GM13977 (cell line): ENCODE measurements at regions not wholly inside any gene's neighbourhood (a gene's known extent, or its start where the extent isn't known, plus 50 kb on each side); places are given as distances from the start of the nearest gene placed in this dataset.

ENCODE experiments used
- DNase-seq: peaks from one replicate; pipeline ENCODE4 v3.0.0; 2012; ENCODE audit warnings: low spot score
- in situ Hi-C: fragments of 300-500 bp; cut with MboI; formaldehyde crosslinking; loops from one replicate; pipeline ENCODE4 v1.12.0; 2022; ENCODE audit warnings: low sequenced_read_pairs, low pct_unique_long_range_greater_than_20kb, mixed read lengths, inconsistent platforms; ENCODE audit not compliant: unreplicated experiment
- TF ChIP-seq, protein P1 (sequence below): IDR thresholded peaks from 2 replicates; pipeline ENCODE4 v1.5.1; 2012; ENCODE audit warnings: mild to moderate bottlenecking, control low read depth; ENCODE audit not compliant: insufficient read depth; ENCODE audit errors: extremely low read depth, missing control alignments

DNA sequence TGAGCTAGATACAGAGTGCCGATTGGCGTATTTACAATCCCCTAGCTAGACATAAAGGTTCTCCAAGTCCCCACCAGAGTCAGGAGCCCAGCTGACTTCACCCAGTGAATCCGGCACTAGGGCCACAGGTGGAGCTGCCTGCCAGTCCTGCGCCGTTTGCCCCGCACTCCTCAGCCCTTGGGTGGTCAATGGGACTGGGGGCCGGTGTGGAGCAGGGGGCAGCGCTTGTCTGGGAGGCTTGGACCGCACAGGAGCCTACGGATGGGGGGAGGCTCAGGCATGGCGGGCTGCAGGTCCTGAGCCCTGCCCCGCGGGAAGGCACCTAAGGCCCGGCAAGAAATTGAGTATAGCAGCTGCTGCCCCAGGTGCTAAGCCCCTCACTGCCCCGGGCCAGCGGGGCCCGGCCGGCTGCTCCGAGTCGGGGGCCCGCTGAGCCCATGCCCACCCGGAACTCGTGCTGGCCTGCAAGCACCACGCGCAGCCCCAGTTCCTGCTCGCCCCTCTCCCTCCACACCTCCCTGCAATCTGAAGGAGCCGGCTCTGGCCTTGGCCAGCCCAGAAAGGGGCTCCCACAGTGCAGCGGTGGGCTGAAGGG is 1113.8 kb upstream of the LRRTM3 start:
- in situ Hi-C loops, result no loop called here
- TF ChIP-seq, protein P1, sequence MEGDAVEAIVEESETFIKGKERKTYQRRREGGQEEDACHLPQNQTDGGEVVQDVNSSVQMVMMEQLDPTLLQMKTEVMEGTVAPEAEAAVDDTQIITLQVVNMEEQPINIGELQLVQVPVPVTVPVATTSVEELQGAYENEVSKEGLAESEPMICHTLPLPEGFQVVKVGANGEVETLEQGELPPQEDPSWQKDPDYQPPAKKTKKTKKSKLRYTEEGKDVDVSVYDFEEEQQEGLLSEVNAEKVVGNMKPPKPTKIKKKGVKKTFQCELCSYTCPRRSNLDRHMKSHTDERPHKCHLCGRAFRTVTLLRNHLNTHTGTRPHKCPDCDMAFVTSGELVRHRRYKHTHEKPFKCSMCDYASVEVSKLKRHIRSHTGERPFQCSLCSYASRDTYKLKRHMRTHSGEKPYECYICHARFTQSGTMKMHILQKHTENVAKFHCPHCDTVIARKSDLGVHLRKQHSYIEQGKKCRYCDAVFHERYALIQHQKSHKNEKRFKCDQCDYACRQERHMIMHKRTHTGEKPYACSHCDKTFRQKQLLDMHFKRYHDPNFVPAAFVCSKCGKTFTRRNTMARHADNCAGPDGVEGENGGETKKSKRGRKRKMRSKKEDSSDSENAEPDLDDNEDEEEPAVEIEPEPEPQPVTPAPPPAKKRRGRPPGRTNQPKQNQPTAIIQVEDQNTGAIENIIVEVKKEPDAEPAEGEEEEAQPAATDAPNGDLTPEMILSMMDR, result no peak
- DNase-seq, result no peak

DNA sequence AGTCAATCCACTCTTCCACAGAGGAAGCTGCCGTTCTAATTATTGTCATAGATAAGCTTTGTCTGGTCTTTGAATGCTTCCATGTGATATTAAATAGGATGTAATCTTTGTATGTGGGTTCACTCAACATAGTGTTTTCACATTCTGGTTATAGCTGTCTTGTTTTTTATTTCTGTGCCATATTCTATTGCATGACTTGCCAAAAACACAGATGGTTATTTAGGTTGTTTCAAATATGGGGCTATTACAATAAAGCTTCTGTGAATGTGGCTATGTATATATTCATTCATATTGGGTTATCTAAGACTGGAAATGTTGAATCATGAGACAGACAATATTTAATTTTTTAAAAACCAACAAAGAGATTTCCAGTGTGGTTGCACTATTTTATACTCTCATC is 1109.3 kb upstream of the LRRTM3 start:
- TF ChIP-seq, protein P1, result no peak
- in situ Hi-C loops, result no loop called here
- no peak for DNase-seq

DNA sequence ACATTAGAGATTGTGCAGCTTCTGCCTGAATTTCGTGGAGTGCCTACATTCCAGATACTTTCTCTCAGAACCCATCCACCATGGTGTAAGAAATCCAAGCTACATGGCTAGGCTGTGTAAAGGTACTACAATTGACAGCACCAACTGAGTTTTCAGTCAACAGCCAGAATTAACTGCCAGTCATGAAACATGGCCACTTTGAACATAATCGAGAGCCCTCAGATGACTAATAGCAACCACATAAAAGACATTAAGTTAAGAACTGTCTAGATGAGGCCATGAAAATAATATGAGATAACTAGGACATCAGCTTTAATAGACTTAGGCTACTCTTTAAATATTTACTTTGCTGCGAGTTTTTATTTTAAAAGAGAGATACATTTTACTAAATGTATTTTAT is 1106.8 kb upstream of the LRRTM3 start:
- no peak for DNase-seq
- in situ Hi-C loops, result no loop called here
- TF ChIP-seq, protein P1, result no peak

DNA sequence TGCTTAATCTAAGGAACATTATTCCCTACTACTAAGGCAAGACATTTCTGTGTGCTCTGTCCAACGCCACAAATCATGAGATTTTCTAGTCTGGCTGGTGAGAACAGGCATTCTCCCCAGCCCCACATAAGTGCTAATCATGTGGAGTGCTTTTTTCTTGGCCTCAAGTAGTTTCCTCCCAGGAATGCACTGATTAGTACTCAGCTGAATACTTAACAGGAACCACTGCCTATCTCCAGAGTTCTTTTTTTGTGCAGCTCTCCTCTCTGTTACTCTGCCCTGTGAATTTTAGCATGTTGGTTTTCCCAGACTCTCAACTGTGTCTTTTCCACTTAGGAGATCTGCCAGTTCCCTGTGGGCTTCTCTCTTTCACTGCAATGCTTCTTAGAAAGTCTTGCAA is 1098.5 kb upstream of the LRRTM3 start:
- TF ChIP-seq, protein P1, result no peak
- in situ Hi-C loops, result no loop called here
- DNase-seq, result no peak

DNA sequence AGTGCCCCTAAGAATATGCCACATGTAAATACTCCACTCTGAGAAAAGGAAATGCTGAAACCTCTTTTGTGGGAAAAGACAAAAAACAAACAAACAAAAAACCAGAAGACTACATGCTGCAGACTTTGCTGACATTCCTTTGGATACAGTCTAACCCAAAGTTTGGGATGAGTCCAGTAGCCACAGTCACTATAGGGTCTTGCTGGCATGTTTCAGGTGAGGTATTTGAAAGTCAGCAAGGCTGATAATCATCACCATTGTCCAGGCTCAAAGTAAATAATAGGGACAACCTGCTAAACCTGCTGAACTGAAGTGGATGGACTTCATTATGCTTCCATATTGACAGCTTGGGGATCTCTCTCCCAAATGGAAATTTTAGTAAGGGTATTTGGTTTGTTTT is 1087.0 kb upstream of the LRRTM3 start:
- DNase-seq, result no peak
- in situ Hi-C loops, result no loop called here
- TF ChIP-seq, protein P1, result no peak

DNA sequence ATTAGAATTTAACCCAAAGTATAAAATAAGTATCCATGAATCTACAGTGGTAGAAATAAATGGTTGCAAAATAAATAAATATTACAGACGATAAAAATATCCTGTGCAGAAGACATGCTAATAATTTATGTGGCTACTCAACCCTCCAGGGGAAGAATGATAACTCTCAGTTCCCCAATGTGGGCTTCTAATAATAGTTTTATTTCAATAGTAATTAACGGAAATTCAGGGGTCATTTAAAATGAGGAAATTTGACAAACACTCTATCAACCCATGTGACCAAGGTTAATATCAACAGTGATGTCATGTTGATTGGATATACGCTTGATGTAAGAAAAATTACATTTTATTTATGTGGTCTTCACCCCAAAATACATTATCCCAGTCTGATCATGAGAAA is 1082.6 kb upstream of the LRRTM3 start:
- TF ChIP-seq, protein P1, result no peak
- DNase-seq, result no peak
- in situ Hi-C loops, result no loop called here

DNA sequence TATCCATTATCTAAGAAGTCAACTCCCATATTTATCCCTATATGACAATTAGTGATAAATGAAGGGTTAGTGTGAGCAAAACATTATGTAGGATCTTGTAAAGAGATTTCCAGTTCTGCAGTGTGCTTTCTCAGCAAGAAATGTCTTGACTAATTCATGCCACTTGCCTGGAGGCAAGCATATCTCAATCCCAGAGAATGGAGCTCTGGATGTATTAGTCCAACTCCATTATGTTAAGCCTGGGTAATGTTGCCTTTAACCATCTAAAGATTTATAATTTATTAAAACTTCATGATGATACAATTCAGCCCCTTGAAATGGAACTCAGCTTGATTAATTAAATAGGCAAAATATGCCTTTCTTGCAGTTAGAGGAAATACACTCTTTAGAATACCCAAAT is 1079.9 kb upstream of the LRRTM3 start:
- in situ Hi-C loops, result no loop called here
- no peak for DNase-seq
- TF ChIP-seq, protein P1, result no peak
